CD4-positive, CD25-positive, alpha-beta regulatory T cell (primary cell): ENCODE measurements at regions not wholly inside any gene's neighbourhood (a gene's known extent, or its start where the extent isn't known, plus 50 kb on each side); places are given as distances from the start of the nearest gene placed in this dataset.

ENCODE experiments used
- ATAC-seq, 2 donors: fragments of 150-1000 bp; cut with Tn5 transposase; one replicate each; pipeline ENCODE4 v1.10.0; 2021; ENCODE audit warnings: low read depth in 2 of 2, moderate number of reproducible peaks in 2 of 2, moderate library complexity in 1 of 2
- DNase-seq, 3 donors: peaks; one replicate each; pipeline versions ENCODE4 v3.0.0 to v3.0.0-alpha.2; 2012 to 2022; ENCODE audit warnings: mixed read lengths in 1 of 3
- H3K27ac ChIP-seq: one replicate; pipeline ENCODE4 v1.7.0; 2013; ENCODE audit warnings: mild to moderate bottlenecking, low read length; ENCODE audit not compliant: insufficient read depth, poor library complexity, severe bottlenecking
- H3K27me3 ChIP-seq: one replicate; pipeline ENCODE4 v1.7.0; 2013; ENCODE audit warnings: low read length; ENCODE audit not compliant: control insufficient read depth, insufficient read depth
- H3K36me3 ChIP-seq: one replicate; pipeline ENCODE4 v1.7.0; 2013; ENCODE audit warnings: mild to moderate bottlenecking, low read length, moderate library complexity; ENCODE audit not compliant: control insufficient read depth, insufficient read depth
- H3K4me1 ChIP-seq: 2 replicates; pipeline ENCODE4 v1.7.0; 2013; ENCODE audit warnings: mild to moderate bottlenecking, low read length; ENCODE audit not compliant: insufficient read depth, control insufficient read depth, poor library complexity, severe bottlenecking
- H3K4me3 ChIP-seq: one replicate; pipeline ENCODE4 v1.7.0; 2013; ENCODE audit warnings: low read depth, mild to moderate bottlenecking, low read length, moderate library complexity
- H3K9me3 ChIP-seq, 2 experiments: 1 replicate in 1 of 2; 2 replicates in 1 of 2; pipeline ENCODE4 v1.7.0; 2013; ENCODE audit warnings: low read length in 2 of 2, mild to moderate bottlenecking in 1 of 2, moderate library complexity in 1 of 2; ENCODE audit not compliant: control insufficient read depth in 2 of 2
- H3K27ac Mint-ChIP-seq, 3 donors: one replicate each; pipeline ENCODE4 v1.8.0; 2020 to 2022; ENCODE audit warnings: mild to moderate bottlenecking in 3 of 3, mixed read lengths in 3 of 3, moderate library complexity in 2 of 3
- H3K27me3 Mint-ChIP-seq: one replicate; pipeline ENCODE4 v1.8.0; 2022; ENCODE audit warnings: mild to moderate bottlenecking, mixed read lengths
- H3K36me3 Mint-ChIP-seq: one replicate; pipeline ENCODE4 v1.8.0; 2020; ENCODE audit warnings: mixed read lengths
- H3K4me1 Mint-ChIP-seq, 4 donors: one replicate each; pipeline ENCODE4 v1.8.0; 2020 to 2022; ENCODE audit warnings: mixed read lengths in 4 of 4, mild to moderate bottlenecking in 1 of 4
- H3K4me3 Mint-ChIP-seq, 4 donors: one replicate each; pipeline ENCODE4 v1.8.0; 2020 to 2022; ENCODE audit warnings: mild to moderate bottlenecking in 4 of 4, mixed read lengths in 4 of 4, moderate library complexity in 3 of 4
- H3K9me3 Mint-ChIP-seq, 7 donors: one replicate each; pipeline ENCODE4 v1.8.0; 2020 to 2022; ENCODE audit warnings: mixed read lengths in 7 of 7, mild to moderate bottlenecking in 3 of 7, moderate library complexity in 2 of 7

DNA sequence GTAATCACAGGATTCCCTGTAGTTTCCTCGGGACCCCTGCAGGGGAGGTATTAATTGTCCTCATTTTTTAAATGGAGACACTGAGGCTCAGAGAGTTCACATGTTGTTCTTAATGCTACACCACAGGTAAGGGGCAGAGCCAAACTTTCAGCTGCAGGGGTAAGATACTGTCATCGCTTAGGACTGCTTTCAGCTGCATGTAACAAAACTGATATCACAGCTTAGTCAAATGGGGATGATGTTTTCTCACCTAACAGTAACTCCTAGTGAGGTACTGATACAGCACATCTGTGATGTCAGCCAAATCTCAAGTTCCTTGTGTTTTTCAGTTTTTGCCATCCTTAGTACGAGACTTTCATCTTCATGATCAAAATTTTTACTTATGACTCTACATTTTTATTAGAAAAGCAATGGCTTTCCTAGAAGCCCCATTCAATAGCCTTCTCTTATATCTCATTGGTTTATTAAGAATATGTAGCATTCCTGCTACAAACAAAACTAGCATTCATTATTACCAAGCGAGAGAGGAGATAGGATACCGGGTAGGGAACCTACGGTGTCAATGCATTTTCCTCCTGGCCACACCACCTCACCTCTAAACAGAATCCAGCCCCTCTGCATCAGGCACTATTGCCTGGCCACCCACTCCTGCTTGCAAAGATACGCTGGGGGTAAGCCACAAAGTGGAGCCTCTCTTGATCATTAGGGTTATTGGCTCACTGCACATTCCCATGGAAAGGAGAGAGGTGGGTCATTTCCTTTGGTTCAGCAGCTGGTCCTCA is 557.5 kb downstream of the CD83 start:
- Mint-ChIP-seq H3K27ac (peak overlapping the region in 1 of 3 donors; percentile 72), H3K27me3 (no peaks in the 10 kb centered on the region), H3K4me3 (no peak overlapping the region), H3K9me3 (peaks cover 0 to 1% (median 0%) of the 10 kb centered on the region in 7 donors), H3K4me1 (no peaks in the 10 kb centered on the region), H3K36me3 (no peaks in the 10 kb centered on the region)
- Histone ChIP-seq H3K4me3 (no peak overlapping the region), H3K4me1 (no peaks in the 10 kb centered on the region), H3K27me3 (no peaks in the 10 kb centered on the region), H3K27ac (no peak overlapping the region), H3K36me3 (no peaks in the 10 kb centered on the region), H3K9me3 (no peaks in the 10 kb centered on the region)
- DNase-seq (no peak), ATAC-seq (no peak)

DNA sequence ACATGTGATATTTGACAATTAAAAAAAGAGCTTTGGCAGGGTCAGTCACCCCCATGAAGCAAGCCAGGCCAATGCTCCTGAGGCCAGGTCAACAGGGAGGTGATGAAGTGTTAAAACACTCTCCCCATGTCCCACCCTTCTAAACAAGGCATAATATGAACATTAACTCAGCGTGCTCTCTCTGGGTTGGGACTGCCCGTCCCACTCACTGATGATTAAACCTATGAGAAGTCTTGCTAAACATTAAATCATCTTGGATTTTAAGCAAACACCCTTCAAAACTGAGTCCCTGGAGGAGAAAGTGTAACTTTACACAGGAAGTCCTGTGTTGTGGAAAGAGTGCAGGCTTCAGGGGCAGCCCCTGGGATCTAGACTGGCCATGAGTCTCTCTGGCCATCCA is 558.5 kb downstream of the CD83 start:
- H3K27ac ChIP-seq: no peak overlapping the region
- ATAC-seq (no peak), DNase-seq (no peak)
- H3K4me1 ChIP-seq: no peaks in the 10 kb centered on the region
- no peaks in the 10 kb centered on the region for H3K4me1 Mint-ChIP-seq
- no peaks in the 10 kb centered on the region for H3K27me3 ChIP-seq
- no peaks in the 10 kb centered on the region for H3K9me3 ChIP-seq
- no peaks in the 10 kb centered on the region for H3K36me3 ChIP-seq
- no peak overlapping the region for H3K4me3 Mint-ChIP-seq
- H3K27ac Mint-ChIP-seq: no peak overlapping the region
- no peak overlapping the region for H3K4me3 ChIP-seq
- H3K27me3 Mint-ChIP-seq: no peaks in the 10 kb centered on the region
- H3K9me3 Mint-ChIP-seq: peaks cover 0 to 1% (median 0%) of the 10 kb centered on the region in 7 donors
- no peaks in the 10 kb centered on the region for H3K36me3 Mint-ChIP-seq

DNA sequence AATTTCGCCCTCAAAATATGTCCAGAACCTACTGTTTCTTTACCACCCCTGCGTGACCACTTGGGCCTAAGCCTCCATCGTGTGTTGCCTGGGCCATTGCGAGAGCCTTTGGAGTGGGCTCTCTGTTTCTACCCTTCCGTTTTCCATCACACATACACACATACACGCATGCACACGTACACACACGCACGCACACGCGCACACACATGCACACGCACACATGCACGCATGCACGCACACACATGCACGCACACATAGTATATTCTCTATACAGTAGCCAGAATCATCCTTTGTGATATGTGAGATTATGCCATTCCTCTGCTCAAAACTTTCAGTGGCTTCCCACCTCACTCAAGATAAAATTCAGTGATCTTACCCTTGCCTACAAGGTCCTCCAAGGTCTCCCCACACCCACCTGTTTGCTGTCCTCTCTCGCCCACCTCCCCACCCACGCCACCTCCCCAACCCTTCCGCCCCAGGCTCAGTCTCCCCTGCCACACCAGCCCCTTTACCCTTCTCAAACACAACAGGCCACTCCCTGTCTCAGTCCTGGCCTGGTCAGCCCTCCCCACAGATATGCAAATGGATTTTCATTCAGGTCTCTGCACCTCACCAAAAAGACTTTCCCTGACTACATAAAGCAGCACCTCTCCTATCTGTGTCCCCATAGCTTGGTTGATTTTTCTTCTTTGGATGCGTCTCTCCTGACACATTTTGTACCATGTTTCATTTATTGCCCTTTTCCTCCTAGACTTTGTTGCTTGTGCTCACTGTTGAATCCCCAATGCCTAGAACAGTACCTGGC is 559.6 kb downstream of the CD83 start:
- Mint-ChIP-seq H3K4me1 (no peaks in the 10 kb centered on the region), H3K9me3 (peaks cover 0 to 1% (median 0%) of the 10 kb centered on the region in 7 donors), H3K27me3 (no peaks in the 10 kb centered on the region), H3K36me3 (no peaks in the 10 kb centered on the region), H3K27ac (no peak overlapping the region), H3K4me3 (no peak overlapping the region)
- ATAC-seq (no peak), DNase-seq (no peak)
- no peaks in the 10 kb centered on the region for H3K36me3 ChIP-seq
- no peak overlapping the region for H3K4me3 ChIP-seq
- H3K27ac ChIP-seq: no peak overlapping the region
- no peaks in the 10 kb centered on the region for H3K9me3 ChIP-seq
- H3K27me3 ChIP-seq: no peaks in the 10 kb centered on the region
- no peaks in the 10 kb centered on the region for H3K4me1 ChIP-seq

DNA sequence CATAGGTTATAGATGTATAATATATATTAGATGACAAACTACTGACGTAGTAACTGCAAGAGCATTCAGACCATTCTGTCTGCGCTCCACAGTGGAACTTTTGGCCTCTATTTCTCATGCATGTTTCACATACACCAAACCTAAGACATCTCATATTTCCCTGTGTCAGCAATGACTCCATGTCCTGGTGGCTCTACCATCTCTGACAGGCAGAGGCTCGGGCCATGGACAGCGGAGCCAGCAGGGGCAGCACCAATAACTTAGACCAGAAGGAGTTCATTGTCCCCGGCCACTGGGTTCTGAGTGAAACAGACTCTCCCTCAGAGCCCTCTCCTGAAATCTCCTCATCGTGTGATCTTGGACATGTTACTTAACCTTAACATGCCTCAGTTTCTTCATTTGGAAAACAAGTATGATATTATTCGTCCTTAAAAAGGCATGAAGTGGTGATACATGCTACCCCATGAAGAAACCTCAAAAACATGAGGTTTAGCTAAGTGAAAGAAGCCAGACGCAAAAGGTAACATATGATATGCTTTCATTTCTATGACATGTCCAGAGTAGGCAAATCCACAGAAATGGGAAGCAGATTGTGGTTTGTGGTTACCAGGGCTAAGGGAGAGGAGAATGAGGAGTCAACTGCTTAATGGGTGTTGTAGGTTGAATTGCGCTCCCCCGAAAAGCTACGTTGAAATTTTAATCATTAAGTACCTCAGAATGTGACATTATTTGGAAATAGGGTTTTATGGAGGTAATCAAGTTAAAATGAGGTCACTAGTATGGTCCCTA is 564.0 kb upstream of the JARID2 start:
- H3K4me3 ChIP-seq: no peak overlapping the region
- H3K36me3 Mint-ChIP-seq: no peaks in the 10 kb centered on the region
- ATAC-seq (no peak), DNase-seq (no peak)
- H3K4me1 Mint-ChIP-seq: no peaks in the 10 kb centered on the region
- H3K9me3 ChIP-seq: no peaks in the 10 kb centered on the region
- H3K27me3 Mint-ChIP-seq: no peaks in the 10 kb centered on the region
- no peak overlapping the region for H3K27ac Mint-ChIP-seq
- no peak overlapping the region for H3K4me3 Mint-ChIP-seq
- H3K4me1 ChIP-seq: no peaks in the 10 kb centered on the region
- H3K36me3 ChIP-seq: no peaks in the 10 kb centered on the region
- H3K9me3 Mint-ChIP-seq: peaks cover 0 to 4% (median 0%) of the 10 kb centered on the region in 7 donors
- H3K27ac ChIP-seq: no peak overlapping the region
- no peaks in the 10 kb centered on the region for H3K27me3 ChIP-seq

DNA sequence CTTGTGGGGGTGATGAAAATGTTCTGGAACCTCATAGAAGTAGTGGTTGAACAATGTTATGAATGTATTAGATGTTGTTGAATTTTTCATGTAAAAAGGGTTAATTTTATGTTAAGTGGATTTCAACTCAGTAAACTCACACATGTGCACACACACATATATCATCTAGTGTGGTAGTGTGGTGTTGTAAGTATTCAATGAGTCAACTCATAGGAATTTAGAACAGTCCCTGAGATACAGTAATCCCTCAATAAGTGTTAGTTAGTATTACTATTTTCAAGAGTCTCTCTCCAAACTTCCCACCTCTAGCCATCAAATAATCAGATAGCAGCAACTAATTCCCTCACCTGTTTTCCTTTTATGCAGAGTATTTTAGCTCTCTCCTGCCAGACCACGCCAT is 563.1 kb upstream of the JARID2 start:
- no peak overlapping the region for H3K27ac Mint-ChIP-seq
- H3K36me3 Mint-ChIP-seq: no peaks in the 10 kb centered on the region
- H3K4me3 Mint-ChIP-seq: no peak overlapping the region

DNA sequence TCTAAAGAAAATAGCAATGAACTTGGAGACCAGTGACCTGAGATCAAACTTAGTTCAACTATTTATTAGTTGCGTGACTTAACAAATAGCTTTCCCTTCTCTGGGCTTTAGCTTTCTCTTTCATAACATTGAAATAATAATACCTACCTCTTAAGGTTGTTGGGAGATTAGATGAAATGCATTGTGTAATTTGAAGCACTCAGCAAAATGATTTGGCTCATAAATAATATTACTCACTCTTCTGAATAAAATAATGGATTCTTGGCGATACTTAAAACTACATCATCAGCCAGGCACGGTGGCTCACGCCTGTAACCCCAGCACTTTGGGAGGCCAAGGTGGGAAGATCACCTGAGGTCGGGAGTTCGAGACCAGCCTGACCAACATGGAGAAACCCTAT is 556.2 kb upstream of the JARID2 start:
- ATAC-seq: no peak

More for the DNA sequence above, 563.1 kb upstream of the JARID2 start:
- Histone ChIP-seq H3K9me3 (no peaks in the 10 kb centered on the region), H3K27me3 (no peaks in the 10 kb centered on the region), H3K36me3 (no peaks in the 10 kb centered on the region), H3K4me3 (no peak overlapping the region), H3K27ac (no peak overlapping the region), H3K4me1 (no peaks in the 10 kb centered on the region)
- Mint-ChIP-seq H3K27me3 (no peaks in the 10 kb centered on the region), H3K9me3 (peaks cover 0 to 4% (median 0%) of the 10 kb centered on the region in 7 donors), H3K4me1 (no peaks in the 10 kb centered on the region)
- ATAC-seq: no peak
- no peak for DNase-seq

DNA sequence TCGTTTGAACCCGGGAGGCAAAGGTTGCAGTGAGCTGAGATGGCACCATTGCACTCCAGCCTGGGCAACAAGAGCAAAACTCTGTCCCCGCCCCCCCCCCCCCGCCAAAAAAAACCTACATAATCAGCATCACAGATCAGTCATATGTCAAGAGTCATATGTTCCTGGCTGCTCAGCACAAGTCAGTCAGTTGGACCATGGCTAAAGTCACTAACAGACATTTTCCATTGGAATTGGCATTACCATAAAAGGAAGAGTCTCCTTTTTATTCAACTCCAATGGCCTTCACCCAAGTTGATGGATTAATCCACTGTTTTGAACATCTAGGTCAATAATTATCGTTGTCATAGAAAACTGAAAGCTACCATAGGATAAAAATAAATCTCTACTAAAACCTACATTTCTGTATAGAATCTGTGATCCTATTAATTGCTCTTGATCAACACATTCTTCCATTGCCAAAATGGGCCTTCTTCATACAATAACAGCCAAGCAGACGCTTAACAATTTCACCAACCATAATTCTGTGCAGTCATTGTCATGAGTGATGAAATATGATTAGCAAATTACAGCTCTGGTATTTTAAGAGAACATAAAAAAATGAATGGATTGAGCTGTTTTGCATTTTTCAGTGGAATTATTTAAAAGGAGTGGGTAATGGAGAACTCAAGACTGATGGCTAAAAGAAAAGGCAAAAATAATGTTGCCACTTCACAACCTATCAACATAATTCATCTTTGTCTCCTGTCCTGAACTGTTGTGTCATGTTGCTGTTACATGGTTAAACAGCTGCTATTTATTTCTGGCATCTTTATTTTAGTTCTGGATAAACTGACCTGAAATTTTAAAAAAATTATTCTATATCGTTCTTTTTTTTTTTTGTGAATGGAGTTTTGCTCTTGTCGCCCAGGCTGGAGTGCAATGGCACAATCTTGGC is 555.5 kb upstream of the JARID2 start:
- ATAC-seq (no peak), DNase-seq (no peak)
- no peaks in the 10 kb centered on the region for H3K4me1 ChIP-seq
- Mint-ChIP-seq H3K27ac (no peak overlapping the region), H3K4me1 (peaks cover 0 to under 1% (median 0%) of the 10 kb centered on the region in 4 donors), H3K27me3 (no peaks in the 10 kb centered on the region), H3K9me3 (no peaks in the 10 kb centered on the region), H3K4me3 (no peak overlapping the region), H3K36me3 (no peaks in the 10 kb centered on the region)
- no peaks in the 10 kb centered on the region for H3K36me3 ChIP-seq
- H3K27me3 ChIP-seq: no peaks in the 10 kb centered on the region
- H3K27ac ChIP-seq: no peak overlapping the region
- H3K9me3 ChIP-seq: no peaks in the 10 kb centered on the region
- H3K4me3 ChIP-seq: no peak overlapping the region

More for the DNA sequence above, 556.2 kb upstream of the JARID2 start:
- no peaks in the 10 kb centered on the region for H3K36me3 ChIP-seq
- Mint-ChIP-seq H3K4me3 (no peak overlapping the region), H3K4me1 (no peaks in the 10 kb centered on the region), H3K27ac (no peak overlapping the region), H3K36me3 (no peaks in the 10 kb centered on the region), H3K9me3 (no peaks in the 10 kb centered on the region), H3K27me3 (no peaks in the 10 kb centered on the region)
- no peaks in the 10 kb centered on the region for H3K4me1 ChIP-seq
- H3K9me3 ChIP-seq: no peaks in the 10 kb centered on the region
- no peaks in the 10 kb centered on the region for H3K27me3 ChIP-seq
- H3K27ac ChIP-seq: no peak overlapping the region
- no peak overlapping the region for H3K4me3 ChIP-seq
- DNase-seq: no peak
